Adrenal gland (tissue), 9 donors: ENCODE measurements at regions not wholly inside any gene's neighbourhood (a gene's known extent, or its start where the extent isn't known, plus 50 kb on each side); places are given as distances from the start of the nearest gene placed in this dataset.

ENCODE experiments used
- DNase-seq, 7 donors: peaks; one replicate each; pipeline ENCODE4 v3.0.0-alpha.2; 2019 to 2020
- H3K27ac ChIP-seq, 5 donors: fragments of 200-600 bp; sonication (generic) in 4 of 5; 1 replicate in 3 of 5; 2 replicates in 2 of 5; pipeline versions ENCODE4 v1.5.1 to v1.8.0; 2016 to 2020; ENCODE audit warnings: mild to moderate bottlenecking in 1 of 5
- H3K27me3 ChIP-seq: fragments of 200-600 bp; 2 replicates; pipeline ENCODE4 v1.8.0; 2021
- H3K36me3 ChIP-seq, 2 donors: fragments of 200-600 bp; replicated peaks in 1 of 2; 1 replicate in 1 of 2; 2 replicates in 1 of 2; pipeline versions ENCODE4 v1.5.1 to v1.8.0; 2018 to 2022
- H3K4me1 ChIP-seq, 2 donors: fragments of 200-600 bp; replicated peaks in 1 of 2; 1 replicate in 1 of 2; 2 replicates in 1 of 2; pipeline versions ENCODE4 v1.5.1 to v1.8.0; 2018 to 2021
- H3K4me3 ChIP-seq, 4 donors: fragments of 200-600 bp; sonication (generic) in 3 of 4; one replicate each; pipeline ENCODE4 v1.5.1; 2016 to 2018
- H3K9me3 ChIP-seq, 3 donors: fragments of 200-600 bp; sonication (generic) in 1 of 3; replicated peaks in 1 of 3; 1 replicate in 2 of 3; 2 replicates in 1 of 3; pipeline versions ENCODE4 v1.5.1 to v1.8.0; 2016 to 2021
- CTCF ChIP-seq, 6 experiments: fragments of 450-650 bp in 4 of 6; fragments of 200-600 bp in 2 of 6; sonication (generic) in 1 of 6; IDR thresholded peaks; 1 replicate in 5 of 6; 2 replicates in 1 of 6; pipeline versions ENCODE4 v1.5.1 to v1.8.0; 2016 to 2021; ENCODE audit warnings: antibody characterized with exemption in 6 of 6, mild to moderate bottlenecking in 2 of 6, moderate library complexity in 1 of 6
- POLR2A ChIP-seq, 2 donors: fragments of 450-650 bp; IDR thresholded peaks; one replicate each; pipeline ENCODE4 v1.6.1; 2017; ENCODE audit warnings: antibody characterized with exemption in 2 of 2, mild to moderate bottlenecking in 2 of 2, moderate library complexity in 1 of 2
- WGBS, 4 donors: extraction: QIAGEN DNeasy Blood & Tissue Kit in 2 of 4; methylation state at CpG; one replicate each; pipeline versions ENCODE4 v1.1.5 to v1.1.7; 2013 to 2017; 5-methylcytosine and 5-hydroxymethylcytosine counted together
- intact Hi-C, 2 donors: fragments of 100-400 bp; cut with DNase I; formaldehyde crosslinking; loops; one replicate each; pipeline versions ENCODE4 v1.14.1 to v1.15.0; 2022 to 2023
- donor health status: healthy with polysubstance abuse.
- donor health status: Bipolar disorder and iron deficiency.
- donor health status: DM: yes; HTN: yes; CAD: no.
- donor health status: DM: no; HTN: no; CAD: no.
- donor health status: DM: no; HTN: no; CAD: no.

DNA sequence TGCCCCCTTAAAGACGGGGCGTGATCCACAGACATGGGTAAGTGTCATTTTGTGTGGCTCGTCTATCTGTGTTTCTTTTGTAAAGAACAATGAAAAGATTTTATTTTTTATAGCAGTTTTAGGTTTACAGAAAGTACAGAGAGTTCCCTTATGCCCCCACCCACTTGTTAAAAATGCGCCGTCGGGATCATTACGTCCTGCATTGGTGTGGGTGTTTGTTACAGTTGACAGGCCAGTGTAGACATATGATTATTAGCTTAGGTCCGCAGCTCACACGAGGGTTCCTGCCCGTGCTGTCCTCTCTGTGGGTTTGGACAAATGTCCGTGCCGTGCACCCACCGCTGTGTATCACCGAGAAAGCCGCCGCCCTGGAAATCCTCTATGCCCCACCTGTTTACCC, 50.5 kb downstream of the RGS12 start:
- Histone ChIP-seq H3K36me3 (peaks cover 0 to 7% of the 10 kb centered on the region in 2 donors), H3K4me1 (peaks cover 0 to 6% of the 10 kb centered on the region in 2 donors), H3K9me3 (no peaks in the 10 kb centered on the region), H3K27ac (no peak overlapping the region), H3K27me3 (no peaks in the 10 kb centered on the region), H3K4me3 (no peak overlapping the region)
- 95 to 98% (median 96%) methylated on average over 16 of the region's 16 CpGs for WGBS, 4 donors
- intact Hi-C loops: no loop called here
- peak in 1 of 7 donors; percentile 16 for DNase-seq
- no peak for TF ChIP-seq CTCF (IDR thresholded peaks at IDR 0.05)
- no peak for TF ChIP-seq POLR2A (IDR thresholded peaks at IDR 0.05)

DNA sequence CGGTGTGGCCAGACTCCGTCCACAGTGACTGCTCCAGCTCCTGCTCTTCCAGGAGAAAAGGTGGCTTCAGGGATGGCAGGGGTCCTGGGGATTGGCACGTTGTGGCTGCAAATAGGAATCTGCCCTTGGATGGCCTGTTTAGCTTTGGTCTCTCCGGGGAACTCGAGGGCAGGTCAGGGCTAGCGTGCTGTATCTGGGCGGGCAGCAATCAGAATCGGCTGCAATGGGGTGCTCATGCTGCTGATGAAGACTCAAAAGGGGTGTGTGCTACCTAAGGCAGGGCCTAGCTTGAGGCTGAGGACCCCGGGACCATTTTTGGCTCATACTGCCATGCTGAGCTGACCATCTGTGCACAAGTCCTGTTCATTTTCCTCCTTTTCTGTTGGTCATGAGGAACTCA, 51.3 kb downstream of the RGS12 start:
- no peaks in the 10 kb centered on the region for H3K27me3 ChIP-seq
- peaks cover 0 to 7% of the 10 kb centered on the region in 2 donors for H3K36me3 ChIP-seq
- DNase-seq: peak in 2 of 7 donors; percentile 8 to 14
- TF ChIP-seq CTCF (IDR thresholded peaks at IDR 0.05) (no peak), POLR2A (IDR thresholded peaks at IDR 0.05) (no peak)
- WGBS, 4 donors: 90 to 98% (median 93%) methylated on average over 8 to 9 of the region's 9 CpGs
- H3K4me1 ChIP-seq: peaks cover 0 to 11% of the 10 kb centered on the region in 2 donors
- intact Hi-C loops: loop anchor here (2.0 kb wide), 1 partner anchor 101 kb away; no protein-coding TSS in a partner anchor
- no peak overlapping the region for H3K27ac ChIP-seq
- H3K4me3 ChIP-seq: no peak overlapping the region
- no peaks in the 10 kb centered on the region for H3K9me3 ChIP-seq

DNA sequence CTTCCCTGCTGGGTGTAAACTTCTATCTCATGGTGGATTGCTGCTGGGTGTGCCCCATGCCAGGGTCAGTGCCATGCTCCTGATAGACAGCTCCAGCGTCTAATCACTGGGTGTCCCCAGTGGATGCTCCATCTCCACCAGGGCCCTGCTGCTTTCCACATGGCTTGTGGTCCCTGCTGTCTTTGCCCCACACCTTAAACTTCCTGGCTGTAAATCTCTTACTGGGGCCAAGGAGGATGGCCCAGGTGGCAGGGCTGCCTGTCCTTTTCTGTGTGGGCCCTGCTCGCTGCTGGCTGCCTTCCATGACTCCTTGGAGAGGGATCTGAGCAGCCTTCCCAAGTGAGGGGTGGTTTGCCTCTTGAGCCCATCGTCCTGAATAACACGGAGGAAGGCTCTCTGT, 51.8 kb downstream of the RGS12 start:
- intact Hi-C loops: loop anchor here (2.0 kb wide), 1 partner anchor 100 kb away; no protein-coding TSS in a partner anchor
- WGBS, 4 donors: 69 to 82% (median 73%) methylated on average over 3 to 4 of the region's 4 CpGs

DNA sequence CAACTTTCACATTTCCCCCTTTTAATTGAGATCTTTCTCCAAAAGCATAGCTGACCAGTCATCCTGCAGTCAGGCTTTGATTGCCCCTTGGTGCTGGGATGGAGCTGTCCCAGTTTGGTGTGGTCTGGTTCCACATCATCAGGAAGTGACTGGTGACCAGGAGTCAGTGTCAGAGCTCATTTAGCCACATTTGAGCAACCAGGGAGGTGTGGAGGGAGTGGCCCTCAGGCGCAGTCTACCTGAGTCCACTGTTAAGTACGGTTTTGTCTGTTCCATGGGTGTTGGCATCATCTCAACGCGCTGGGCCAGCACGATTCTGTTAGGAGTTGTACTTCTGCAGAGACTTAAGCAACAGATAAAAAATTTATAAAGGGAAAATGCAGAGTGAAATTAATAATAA, 52.6 kb downstream of the RGS12 start:
- H3K4me3 ChIP-seq: no peak overlapping the region
- no peaks in the 10 kb centered on the region for H3K27me3 ChIP-seq
- WGBS, 4 donors: 90 to 95% (median 92%) methylated on average over 5 of the region's 5 CpGs
- TF ChIP-seq POLR2A (IDR thresholded peaks at IDR 0.05) (no peak), CTCF (IDR thresholded peaks at IDR 0.05) (no peak)
- intact Hi-C loops: loop anchor here (2.0 kb wide), 1 partner anchor 99 kb away; no protein-coding TSS in a partner anchor
- peaks cover 0 to 11% of the 10 kb centered on the region in 2 donors for H3K4me1 ChIP-seq
- peaks cover 0 to 7% of the 10 kb centered on the region in 2 donors for H3K36me3 ChIP-seq
- no peaks in the 10 kb centered on the region for H3K9me3 ChIP-seq
- peak in 3 of 7 donors; percentile 11 to 52 (median 22) for DNase-seq
- no peak overlapping the region for H3K27ac ChIP-seq

More for the DNA sequence above, 51.8 kb downstream of the RGS12 start:
- H3K27me3 ChIP-seq: no peaks in the 10 kb centered on the region
- peaks cover 0 to 7% of the 10 kb centered on the region in 2 donors for H3K36me3 ChIP-seq
- no peak overlapping the region for H3K27ac ChIP-seq
- H3K9me3 ChIP-seq: no peaks in the 10 kb centered on the region
- H3K4me1 ChIP-seq: peaks cover 0 to 11% of the 10 kb centered on the region in 2 donors
- no peak overlapping the region for H3K4me3 ChIP-seq
- TF ChIP-seq POLR2A (IDR thresholded peaks at IDR 0.05): no peak
- TF ChIP-seq CTCF (IDR thresholded peaks at IDR 0.05): no peak
- peak in 2 of 7 donors; percentile 17 to 20 for DNase-seq
